H9 (cell line): ENCODE measurements at regions not wholly inside any gene's neighbourhood (a gene's known extent, or its start where the extent isn't known, plus 50 kb on each side); places are given as distances from the start of the nearest gene placed in this dataset.

Experiments
- DNase-seq: peaks from one replicate; pipeline ENCODE4 v3.0.0-alpha.2; 2017
- H2AFZ ChIP-seq: one replicate; pipeline ENCODE4 v1.6.1; 2013; ENCODE audit warnings: mild to moderate bottlenecking, low read length, control low read depth, moderate library complexity
- H2AK5ac ChIP-seq: 2 replicates; pipeline ENCODE4 v1.6.1; 2013; ENCODE audit warnings: low read length, control low read depth, mixed read lengths; ENCODE audit not compliant: insufficient read length
- H2BK120ac ChIP-seq: one replicate; pipeline ENCODE4 v1.6.1; 2013; ENCODE audit warnings: low read depth, mild to moderate bottlenecking, low read length, control low read depth, inconsistent platforms; ENCODE audit not compliant: poor library complexity, severe bottlenecking
- H2BK12ac ChIP-seq: 2 replicates; pipeline ENCODE4 v1.6.1; 2013; ENCODE audit warnings: low read length, control low read depth, mixed read lengths, low read depth; ENCODE audit not compliant: insufficient read length
- H2BK15ac ChIP-seq: 2 replicates; pipeline ENCODE4 v1.6.1; 2013; ENCODE audit warnings: low read depth, low read length, control low read depth
- H2BK20ac ChIP-seq: one replicate; pipeline ENCODE4 v1.6.1; 2013; ENCODE audit warnings: low read depth, mild to moderate bottlenecking, low read length, control low read depth, inconsistent platforms; ENCODE audit not compliant: poor library complexity, severe bottlenecking
- H2BK5ac ChIP-seq: 2 replicates; pipeline ENCODE4 v1.6.1; 2013; ENCODE audit warnings: low read length, control low read depth, mixed read lengths; ENCODE audit not compliant: insufficient read length
- H3K14ac ChIP-seq: 2 replicates; pipeline ENCODE4 v1.6.1; 2013; ENCODE audit warnings: low read length, control low read depth; ENCODE audit not compliant: insufficient read depth
- H3K18ac ChIP-seq: 2 replicates; pipeline ENCODE4 v1.6.1; 2013; ENCODE audit warnings: low read depth, mild to moderate bottlenecking, mixed read lengths, low read length, control low read depth; ENCODE audit not compliant: insufficient read length
- H3K23ac ChIP-seq: 2 replicates; pipeline ENCODE4 v1.6.1; 2013; ENCODE audit warnings: low read length, control low read depth, mixed read lengths, low read depth; ENCODE audit not compliant: insufficient read length
- H3K23me2 ChIP-seq: 2 replicates; pipeline ENCODE4 v1.6.1; 2013; ENCODE audit warnings: low read depth, mild to moderate bottlenecking, mixed read lengths, low read length, control low read depth; ENCODE audit not compliant: insufficient read length, poor library complexity, severe bottlenecking
- H3K27ac ChIP-seq: 2 replicates; pipeline ENCODE4 v1.5.1; 2013; ENCODE audit warnings: low read length, control low read depth, mixed read lengths, low read depth; ENCODE audit not compliant: insufficient read length
- H3K27me3 ChIP-seq: 2 replicates; pipeline ENCODE4 v1.6.1; 2013; ENCODE audit warnings: low read length, control low read depth, inconsistent platforms; ENCODE audit not compliant: insufficient read depth
- H3K4ac ChIP-seq: 2 replicates; pipeline ENCODE4 v1.6.1; 2013; ENCODE audit warnings: low read depth, mild to moderate bottlenecking, control low read depth, inconsistent platforms, low read length, moderate library complexity
- H3K4me1 ChIP-seq: 2 replicates; pipeline ENCODE4 v1.6.1; 2013; ENCODE audit warnings: low read length, control low read depth, inconsistent platforms; ENCODE audit not compliant: insufficient read depth
- H3K4me2 ChIP-seq: 2 replicates; pipeline ENCODE4 v1.6.1; 2013; ENCODE audit warnings: low read length, control low read depth, mixed read lengths; ENCODE audit not compliant: insufficient read length, insufficient read depth
- H3K56ac ChIP-seq: 2 replicates; pipeline ENCODE4 v1.6.1; 2013; ENCODE audit warnings: low read depth, mild to moderate bottlenecking, mixed read lengths, low read length, control low read depth; ENCODE audit not compliant: insufficient read length
- H3K79me1 ChIP-seq: 2 replicates; pipeline ENCODE4 v1.6.1; 2013; ENCODE audit warnings: low read depth, mild to moderate bottlenecking, moderate library complexity, low read length, control low read depth, inconsistent platforms; ENCODE audit not compliant: insufficient read depth, poor library complexity, severe bottlenecking
- H3K79me2 ChIP-seq: 2 replicates; pipeline ENCODE4 v1.6.1; 2013; ENCODE audit warnings: low read length, control low read depth, inconsistent platforms; ENCODE audit not compliant: insufficient read depth
- H3K9ac ChIP-seq: 2 replicates; pipeline ENCODE4 v1.6.1; 2013; ENCODE audit warnings: low read length, control low read depth, mixed read lengths; ENCODE audit not compliant: insufficient read length; ENCODE audit errors: extremely low read depth
- H3K9me3 ChIP-seq: one replicate; pipeline ENCODE4 v1.6.1; 2013; ENCODE audit warnings: low read depth, low read length, inconsistent platforms; ENCODE audit not compliant: control insufficient read depth
- H3T11ph ChIP-seq: one replicate; pipeline ENCODE4 v1.6.1; 2013; ENCODE audit warnings: mild to moderate bottlenecking, low read length, control low read depth, inconsistent platforms
- H4K20me1 ChIP-seq: one replicate; pipeline ENCODE4 v1.6.1; 2013; ENCODE audit not compliant: control insufficient read depth, insufficient read length, insufficient read depth
- H4K5ac ChIP-seq: 2 replicates; pipeline ENCODE4 v1.6.1; 2013; ENCODE audit warnings: low read depth, mild to moderate bottlenecking, mixed read lengths, low read length, control low read depth; ENCODE audit not compliant: insufficient read length
- H4K8ac ChIP-seq: replicated peaks from 2 replicates; pipeline ENCODE4 v1.6.1; 2013; ENCODE audit warnings: low read length, control low read depth, mixed read lengths, low read depth; ENCODE audit not compliant: insufficient read length
- H4K91ac ChIP-seq: 2 replicates; pipeline ENCODE4 v1.6.1; 2013; ENCODE audit warnings: low read depth, mild to moderate bottlenecking, moderate library complexity, mixed read lengths, low read length, control low read depth; ENCODE audit not compliant: insufficient read length
- H3K27ac Mint-ChIP-seq, 3 experiments: 2 replicates in 2 of 3; 3 replicates in 1 of 3; pipeline ENCODE4 v1.8.0; 2020 to 2021; ENCODE audit warnings: mixed read lengths in 3 of 3, mild to moderate bottlenecking in 1 of 3, moderate library complexity in 1 of 3
- H3K27me3 Mint-ChIP-seq: 2 replicates; pipeline ENCODE4 v1.8.0; 2021; ENCODE audit warnings: low read depth, mild to moderate bottlenecking, moderate library complexity, mixed read lengths
- H3K36me3 Mint-ChIP-seq, 3 experiments: 2 replicates in 2 of 3; 3 replicates in 1 of 3; pipeline ENCODE4 v1.8.0; 2020 to 2021; ENCODE audit warnings: low read depth in 3 of 3, mixed read lengths in 3 of 3; ENCODE audit not compliant: insufficient read depth in 1 of 3
- H3K4me1 Mint-ChIP-seq, 2 experiments: 2 replicates each; pipeline ENCODE4 v1.8.0; 2020; ENCODE audit warnings: mixed read lengths in 2 of 2
- H3K4me3 Mint-ChIP-seq, 2 experiments: 2 replicates in 1 of 2; 3 replicates in 1 of 2; pipeline ENCODE4 v1.8.0; 2020 to 2021; ENCODE audit warnings: mild to moderate bottlenecking in 2 of 2, mixed read lengths in 2 of 2, moderate library complexity in 1 of 2
- H3K9me3 Mint-ChIP-seq, 2 experiments: 2 replicates in 1 of 2; 3 replicates in 1 of 2; pipeline ENCODE4 v1.8.0; 2020; ENCODE audit warnings: mild to moderate bottlenecking in 2 of 2, mixed read lengths in 2 of 2, moderate library complexity in 1 of 2
- WGBS: extraction: QIAGEN DNeasy Blood & Tissue Kit; methylation state at CpG from one replicate; pipeline ENCODE4 v1.1.7; 2013; ENCODE audit warnings: missing lambda C conversion rate, low lambda C conversion rate, mixed read lengths; ENCODE audit not compliant: insufficient read length; ENCODE audit errors: extremely low coverage; 5-methylcytosine and 5-hydroxymethylcytosine counted together
- TF ChIP-seq, protein P1 (sequence below): fragments of 200-600 bp; sonication (generic); conservative IDR thresholded peaks from 3 replicates; pipeline ENCODE4 v1.8.0; 2021; ENCODE audit warnings: antibody characterized with exemption, mild to moderate bottlenecking

DNA sequence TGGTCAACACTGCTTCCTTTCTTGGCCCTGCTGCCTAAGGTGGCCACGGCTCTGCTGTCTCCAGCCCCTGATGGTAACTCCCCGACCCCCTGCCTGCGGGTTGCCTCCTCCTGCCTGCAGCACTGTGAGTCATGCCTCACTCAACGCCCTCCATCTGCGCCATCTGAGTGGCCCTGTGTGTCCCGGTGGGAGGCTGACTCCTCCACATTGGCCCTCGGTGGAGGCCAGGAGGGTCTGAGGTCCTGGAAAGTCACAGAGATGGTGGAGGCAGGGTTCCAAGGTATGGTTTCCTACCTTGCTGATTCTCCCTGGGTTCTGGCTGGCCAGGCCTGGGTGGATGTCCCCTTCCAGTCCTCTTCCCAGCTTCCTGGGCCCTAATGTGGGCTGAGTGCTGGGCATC, 64.5 kb upstream of the ADAMTS2 start:
- peaks cover 4 to 8% of the 10 kb centered on the region in 2 experiments; a peak in 2 of 5 replicates for H3K9me3 Mint-ChIP-seq
- H3K56ac ChIP-seq, result no peak overlapping the region
- no peaks in the 10 kb centered on the region for H3K4me1 Mint-ChIP-seq
- H4K91ac ChIP-seq, result no peak overlapping the region
- H2AFZ ChIP-seq, result no peak overlapping the region
- no peaks in the 10 kb centered on the region for H3K23me2 ChIP-seq
- H4K20me1 ChIP-seq, result no peaks in the 10 kb centered on the region
- H2BK120ac ChIP-seq, result no peak overlapping the region
- H3K27me3 Mint-ChIP-seq, result no peaks in the 10 kb centered on the region; the same call in none of the 2 replicates
- no peak overlapping the region for H3K27ac ChIP-seq
- no peak overlapping the region for H3K27ac Mint-ChIP-seq
- no peak overlapping the region for H2AK5ac ChIP-seq
- no peaks in the 10 kb centered on the region for H3K79me2 ChIP-seq
- no peak overlapping the region for H4K5ac ChIP-seq
- no peak overlapping the region for H3K23ac ChIP-seq
- H3K4ac ChIP-seq, result no peak overlapping the region
- no peaks in the 10 kb centered on the region for H3K9me3 ChIP-seq
- H3K18ac ChIP-seq, result no peak overlapping the region
- H3T11ph ChIP-seq, result no peak overlapping the region
- H3K4me3 Mint-ChIP-seq, result no peak overlapping the region
- no peaks in the 10 kb centered on the region for H3K4me1 ChIP-seq
- no peak overlapping the region for H3K9ac ChIP-seq
- H3K36me3 Mint-ChIP-seq, result peaks cover 3 to 5% (median 3%) of the 10 kb centered on the region in 3 experiments; a peak in 3 of 7 replicates
- no peak overlapping the region for H3K4me2 ChIP-seq
- no peaks in the 10 kb centered on the region for H3K27me3 ChIP-seq
- no peak overlapping the region for H2BK20ac ChIP-seq
- H2BK15ac ChIP-seq, result no peak overlapping the region
- no peak overlapping the region for H2BK12ac ChIP-seq
- TF ChIP-seq, protein P1, sequence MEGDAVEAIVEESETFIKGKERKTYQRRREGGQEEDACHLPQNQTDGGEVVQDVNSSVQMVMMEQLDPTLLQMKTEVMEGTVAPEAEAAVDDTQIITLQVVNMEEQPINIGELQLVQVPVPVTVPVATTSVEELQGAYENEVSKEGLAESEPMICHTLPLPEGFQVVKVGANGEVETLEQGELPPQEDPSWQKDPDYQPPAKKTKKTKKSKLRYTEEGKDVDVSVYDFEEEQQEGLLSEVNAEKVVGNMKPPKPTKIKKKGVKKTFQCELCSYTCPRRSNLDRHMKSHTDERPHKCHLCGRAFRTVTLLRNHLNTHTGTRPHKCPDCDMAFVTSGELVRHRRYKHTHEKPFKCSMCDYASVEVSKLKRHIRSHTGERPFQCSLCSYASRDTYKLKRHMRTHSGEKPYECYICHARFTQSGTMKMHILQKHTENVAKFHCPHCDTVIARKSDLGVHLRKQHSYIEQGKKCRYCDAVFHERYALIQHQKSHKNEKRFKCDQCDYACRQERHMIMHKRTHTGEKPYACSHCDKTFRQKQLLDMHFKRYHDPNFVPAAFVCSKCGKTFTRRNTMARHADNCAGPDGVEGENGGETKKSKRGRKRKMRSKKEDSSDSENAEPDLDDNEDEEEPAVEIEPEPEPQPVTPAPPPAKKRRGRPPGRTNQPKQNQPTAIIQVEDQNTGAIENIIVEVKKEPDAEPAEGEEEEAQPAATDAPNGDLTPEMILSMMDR, result no peak
- H4K8ac ChIP-seq, result no peak overlapping the region
- no peak overlapping the region for H2BK5ac ChIP-seq
- no peak overlapping the region; the same call in 1 of the 2 replicates for H3K14ac ChIP-seq
- no CpG with 5 or more reads among the region's 7 CpGs for WGBS
- H3K79me1 ChIP-seq, result no peaks in the 10 kb centered on the region
- peak; percentile 19 for DNase-seq
